Lung (tissue), 11 donors: ENCODE measurements at regions not wholly inside any gene's neighbourhood (a gene's known extent, or its start where the extent isn't known, plus 50 kb on each side); places are given as distances from the start of the nearest gene placed in this dataset.

Source experiments
- ATAC-seq: fragments of 200-7000 bp; cut with Tn5 transposase; one replicate; pipeline ENCODE4 v1.9.1; 2020; ENCODE audit warnings: moderate number of reproducible peaks; ENCODE audit not compliant: insufficient read depth, low FRiP score
- DNase-seq, 3 donors: peaks; one replicate each; pipeline ENCODE4 v3.0.0-alpha.2; 2013 to 2017
- H3K27ac ChIP-seq, 2 donors: one replicate each; pipeline ENCODE4 v1.5.1; 2013; ENCODE audit warnings: mild to moderate bottlenecking in 2 of 2, moderate library complexity in 2 of 2, control low read depth in 1 of 2, inconsistent platforms in 1 of 2, low read depth in 1 of 2, low read length in 1 of 2
- H3K27me3 ChIP-seq, 3 donors: one replicate each; pipeline ENCODE4 v1.5.1; 2013; ENCODE audit warnings: low read length in 2 of 3; ENCODE audit not compliant: control insufficient read depth in 3 of 3, insufficient read depth in 3 of 3
- H3K36me3 ChIP-seq, 4 donors: one replicate each; pipeline ENCODE4 v1.5.1; 2013; ENCODE audit warnings: low read length in 4 of 4, mild to moderate bottlenecking in 1 of 4, moderate library complexity in 1 of 4; ENCODE audit not compliant: control insufficient read depth in 4 of 4, insufficient read depth in 4 of 4
- H3K4me1 ChIP-seq, 5 donors: one replicate each; pipeline ENCODE4 v1.5.1; 2013; ENCODE audit warnings: low read length in 5 of 5, mild to moderate bottlenecking in 2 of 5, moderate library complexity in 1 of 5; ENCODE audit not compliant: control insufficient read depth in 5 of 5, insufficient read depth in 5 of 5
- H3K4me3 ChIP-seq: one replicate; pipeline ENCODE4 v1.5.1; 2013; ENCODE audit warnings: mild to moderate bottlenecking, control low read depth, moderate library complexity
- H3K9ac ChIP-seq, 2 donors: one replicate each; pipeline ENCODE4 v1.5.1; 2013; ENCODE audit warnings: low read length in 2 of 2, control low read depth in 1 of 2; ENCODE audit not compliant: insufficient read depth in 1 of 2
- H3K9me3 ChIP-seq, 4 donors: one replicate each; pipeline ENCODE4 v1.5.1; 2013; ENCODE audit warnings: low read length in 3 of 4, mild to moderate bottlenecking in 1 of 4, moderate library complexity in 1 of 4; ENCODE audit not compliant: control insufficient read depth in 4 of 4, insufficient read depth in 3 of 4
- CTCF ChIP-seq: IDR thresholded peaks from 2 replicates; pipeline ENCODE4 v1.5.1; 2012; ENCODE audit warnings: mild to moderate bottlenecking; ENCODE audit errors: control extremely low read depth, extremely low read depth
- WGBS, 2 donors: extraction: QIAGEN DNeasy Blood & Tissue Kit; methylation state at CpG; one replicate each; pipeline ENCODE4 v1.1.7; 2013; 5-methylcytosine and 5-hydroxymethylcytosine counted together
- donor health status: control.
- donor health status: control.
- donor health status: Bipolar disorder and iron deficiency.
- donor health status: healthy.
- donor health status: DM: yes; HTN: yes; CAD: no.

GRCh38 chr11:8333811-8334401 lies 70.2 kb upstream of the LMO1 start:
- no peak overlapping the region for H3K9ac ChIP-seq
- H3K27me3 ChIP-seq: no peaks in the 10 kb centered on the region
- H3K27ac ChIP-seq: no peak overlapping the region
- DNase-seq: no peak
- peak; percentile 31 for ATAC-seq
- no peaks in the 10 kb centered on the region for H3K36me3 ChIP-seq
- H3K4me1 ChIP-seq: peaks cover 0 to 21% (median 0%) of the 10 kb centered on the region in 5 donors
- no peak overlapping the region for H3K4me3 ChIP-seq
- no peak for TF ChIP-seq CTCF
- WGBS, 2 donors: 76 to 82% methylated on average over 7 of the region's 7 CpGs
- no peaks in the 10 kb centered on the region for H3K9me3 ChIP-seq

- no peak for TF ChIP-seq CTCF
- DNase-seq: no peak
Measured at GRCh38 chr11:8333376-8333775, 69.7 kb upstream of the LMO1 start.

GRCh38 chr11:8332891-8333290 lies 69.2 kb upstream of the LMO1 start:
- TF ChIP-seq CTCF: no peak
- 58 to 81% methylated on average over 12 of the region's 12 CpGs for WGBS, 2 donors
- no peaks in the 10 kb centered on the region for H3K27me3 ChIP-seq
- no peak overlapping the region for H3K4me3 ChIP-seq
- DNase-seq (no peak), ATAC-seq (no peak)
- no peak overlapping the region for H3K9ac ChIP-seq
- H3K4me1 ChIP-seq: peaks cover 0 to 20% (median 0%) of the 10 kb centered on the region in 5 donors
- H3K27ac ChIP-seq: no peak overlapping the region
- H3K36me3 ChIP-seq: no peaks in the 10 kb centered on the region
- H3K9me3 ChIP-seq: no peaks in the 10 kb centered on the region

More at GRCh38 chr11:8333376-8333775, 69.7 kb upstream of the LMO1 start:
- Histone ChIP-seq H3K27ac (no peak overlapping the region), H3K4me1 (peaks cover 0 to 22% (median 0%) of the 10 kb centered on the region in 5 donors), H3K4me3 (no peak overlapping the region), H3K27me3 (no peaks in the 10 kb centered on the region), H3K9ac (no peak overlapping the region), H3K36me3 (no peaks in the 10 kb centered on the region), H3K9me3 (no peaks in the 10 kb centered on the region)
- 80 to 88% methylated on average over 4 of the region's 4 CpGs for WGBS, 2 donors
- no peak for ATAC-seq

GRCh38 chr11:8332196-8332595 lies 68.5 kb upstream of the LMO1 start:
- Histone ChIP-seq H3K4me3 (no peak overlapping the region), H3K9ac (no peak overlapping the region), H3K36me3 (no peaks in the 10 kb centered on the region), H3K27me3 (no peaks in the 10 kb centered on the region), H3K27ac (no peak overlapping the region), H3K4me1 (peaks cover 0 to 16% (median 0%) of the 10 kb centered on the region in 5 donors), H3K9me3 (no peaks in the 10 kb centered on the region)
- no peak for ATAC-seq
- 49 to 64% methylated on average over 4 of the region's 4 CpGs for WGBS, 2 donors
- no peak for DNase-seq
- TF ChIP-seq CTCF: no peak
